HepG2 (cell line): ENCODE measurements at regions not wholly inside any gene's neighbourhood (a gene's known extent, or its start where the extent isn't known, plus 50 kb on each side); places are given as distances from the start of the nearest gene placed in this dataset.

ENCODE experiments used
- ATAC-seq: fragments of 200-7000 bp; cut with Tn5 transposase; 3 replicates; pipeline ENCODE4 v1.9.1; 2020; ENCODE audit warnings: mild to moderate bottlenecking, moderate library complexity
- BruUV-seq: library from RNA; stranded (reverse); fragments of 400-500 nt; replicated peaks from 2 replicates; lab custom pipeline; 2021; lab: Mats Ljungman, UMichigan
- CTCF ChIA-PET: fragments of 300-600 bp; formaldehyde crosslinking; extraction: SDS; loops from one replicate; lab custom pipeline; 2021; ENCODE audit warnings: low total read pairs, inconsistent platforms, low intra/inter-chr PET ratio; lab: Yijun Ruan, JAX
- POLR2A ChIA-PET: fragments of 350-600 bp; sonication (Branson Sonifier 250); formaldehyde crosslinking; loops from one replicate; lab custom pipeline; 2020; ENCODE audit warnings: antibody characterized with exemption, inconsistent platforms; lab: Yijun Ruan, JAX
- DNase-seq: peaks from one replicate; pipeline ENCODE4 v3.0.0-alpha.2; 2015; ENCODE audit warnings: low spot score
- FAIRE-seq: peaks from 3 replicates; lab custom pipeline; 2011; peaks lifted over from hg19 to GRCh38; lab: Jason Lieb, UNC
- H2AFZ ChIP-seq: one replicate; pipeline ENCODE4 v1.6.1; 2011; ENCODE audit warnings: low read length, inconsistent platforms
- H3K27ac ChIP-seq: fragments of 300-600 bp; 3 replicates; pipeline ENCODE4 v1.8.0; 2011; ENCODE audit warnings: mixed run types, mild to moderate bottlenecking, mixed read lengths, low read length, inconsistent platforms; ENCODE audit not compliant: insufficient read depth; ENCODE audit errors: extremely low read length
- H3K27me3 ChIP-seq, 2 experiments: fragments of 200-600 bp in 1 of 2; 2 replicates in 1 of 2; 3 replicates in 1 of 2; pipeline versions ENCODE4 v1.6.0 to v1.8.0; 2011; ENCODE audit warnings: low read length in 2 of 2, mild to moderate bottlenecking in 2 of 2, moderate library complexity in 2 of 2, inconsistent platforms in 1 of 2; ENCODE audit not compliant: insufficient read depth in 2 of 2, control insufficient read depth in 1 of 2
- H3K36me3 ChIP-seq, 2 experiments: fragments of 200-600 bp in 1 of 2; replicated peaks in 1 of 2; 2 replicates in 1 of 2; 3 replicates in 1 of 2; pipeline versions ENCODE4 v1.5.1 to v1.8.0; 2011; ENCODE audit warnings: low read length in 2 of 2, inconsistent platforms in 1 of 2; ENCODE audit not compliant: insufficient read depth in 2 of 2, control insufficient read depth in 1 of 2
- H3K4me1 ChIP-seq: 2 replicates; pipeline ENCODE4 v1.5.1; 2012; ENCODE audit warnings: low read length, inconsistent platforms; ENCODE audit not compliant: insufficient read depth
- H3K4me2 ChIP-seq: 2 replicates; pipeline ENCODE4 v1.6.0; 2011; ENCODE audit warnings: low read depth, low read length, inconsistent platforms
- H3K4me3 ChIP-seq, 3 experiments: fragments of 200-600 bp in 1 of 3; sonication (generic), shearing (Covaris generic) in 1 of 3; replicated peaks in 1 of 3; 2 replicates each; pipeline ENCODE4 v1.5.1; 2011 to 2016; ENCODE audit warnings: low read length in 3 of 3, inconsistent platforms in 2 of 3, low read depth in 2 of 3, mild to moderate bottlenecking in 2 of 3, control low read depth in 1 of 3, mixed read lengths in 1 of 3; ENCODE audit not compliant: insufficient read depth in 1 of 3
- H3K79me2 ChIP-seq: one replicate; pipeline ENCODE4 v1.6.1; 2011; ENCODE audit warnings: low read length, inconsistent platforms; ENCODE audit not compliant: insufficient read depth
- H3K9ac ChIP-seq: 2 replicates; pipeline ENCODE4 v1.6.0; 2011; ENCODE audit warnings: mild to moderate bottlenecking, low read depth, low read length, inconsistent platforms; ENCODE audit not compliant: insufficient read depth
- H3K9me3 ChIP-seq: 2 replicates; pipeline ENCODE4 v1.5.1; 2012; ENCODE audit warnings: mild to moderate bottlenecking, low read length
- H4K20me1 ChIP-seq: 2 replicates; pipeline ENCODE4 v1.6.0; 2011; ENCODE audit warnings: inconsistent platforms, mild to moderate bottlenecking, low read length, moderate library complexity; ENCODE audit not compliant: insufficient read depth
- CTCF ChIP-seq: sonication (generic); formaldehyde crosslinking; IDR thresholded peaks from 2 replicates; pipeline ENCODE4 v1.5.0; 2020; ENCODE audit warnings: mild to moderate bottlenecking, missing genetic modification reagents, moderate library complexity
- FOXP1 ChIP-seq, 2 experiments: fragments of 450-650 bp in 1 of 2; IDR thresholded peaks; 2 replicates each; pipeline ENCODE4 v1.6.1; 2017 to 2018; ENCODE audit warnings: antibody characterized with exemption in 1 of 2
- KDM5A ChIP-seq: fragments of 200-600 bp; sonication (generic); IDR thresholded peaks from 2 replicates; pipeline ENCODE4 v1.7.0; 2018; ENCODE audit warnings: antibody characterized with exemption, mild to moderate bottlenecking, low read length, borderline replicate concordance
- PTBP1 ChIP-seq: fragments of 200-400 bp; formaldehyde crosslinking; IDR thresholded peaks from 2 replicates; pipeline ENCODE4 v1.6.1; 2018; ENCODE audit warnings: low read length, low read depth; ENCODE audit not compliant: poor library complexity, severe bottlenecking
- TCF12 ChIP-seq, 2 experiments: fragments of 450-650 bp in 1 of 2; sonication (generic) in 1 of 2; formaldehyde crosslinking in 1 of 2; IDR thresholded peaks; 2 replicates each; pipeline versions ENCODE4 v1.6.1 to v1.8.0; 2017 to 2022; ENCODE audit warnings: antibody characterized with exemption in 1 of 2, mild to moderate bottlenecking in 1 of 2, missing genetic modification reagents in 1 of 2, moderate library complexity in 1 of 2
- WGBS: methylation state at CpG from one replicate; pipeline ENCODE4 v1.1.6; 2017; ENCODE audit warnings: low lambda C conversion rate; 5-methylcytosine and 5-hydroxymethylcytosine counted together
- in situ Hi-C: cut with HindIII; loops from 2 replicates; pipeline ENCODE4 v1.10.0; 2017; ENCODE audit warnings: low pct_unique_long_range_greater_than_20kb; ENCODE audit not compliant: extremely low pct_ligation_motif_present
- intact Hi-C: fragments of 100-400 bp; cut with micrococcal nuclease; formaldehyde crosslinking; loops from one replicate; pipeline ENCODE4 v1.10.0; 2022; ENCODE audit not compliant: unreplicated experiment

GRCh38 chr1:4980211-4980610 lies 325.8 kb downstream of the AJAP1 start:
- DNase-seq (no peak), ATAC-seq (no peak), FAIRE-seq (no peak)
- Histone ChIP-seq H2AFZ (no peak overlapping the region), H3K9ac (no peak overlapping the region), H3K27me3 (peaks cover 0 to 12% of the 10 kb centered on the region in 2 experiments; a peak in 2 of 5 replicates), H3K9me3 (no peaks in the 10 kb centered on the region; the same call in 1 of the 2 replicates), H3K4me1 (no peaks in the 10 kb centered on the region), H3K4me2 (no peak overlapping the region), H3K79me2 (no peaks in the 10 kb centered on the region), H3K36me3 (no peaks in the 10 kb centered on the region), H4K20me1 (no peaks in the 10 kb centered on the region), H3K4me3 (no peak overlapping the region), H3K27ac (no peak overlapping the region)
- in situ Hi-C loops: no loop called here
- TF ChIP-seq CTCF (no peak), KDM5A (no peak), TCF12 (IDR thresholded peaks at IDR 0.05) (no peak), TCF12 (CRISPR knock-in tag; IDR thresholded peaks at IDR 0.05) (no peak), FOXP1 (IDR thresholded peaks at IDR 0.05) (no peak), FOXP1 (CRISPR knock-in tag; IDR thresholded peaks at IDR 0.05) (no peak)
- WGBS: 32% methylated on average over 6 of the region's 6 CpGs
- intact Hi-C loops: no loop called here
- ChIA-PET POLR2A (no interaction called here), CTCF (no interaction called here)
- BruUV-seq: no TSS peak

- no peaks in the 10 kb centered on the region for H4K20me1 ChIP-seq
- H3K27ac ChIP-seq: no peak overlapping the region
- DNase-seq (no peak), ATAC-seq (no peak), FAIRE-seq (no peak)
- 36% methylated on average over 11 of the region's 19 CpGs for WGBS
- H3K4me2 ChIP-seq: no peak overlapping the region
- in situ Hi-C loops (no loop called here), intact Hi-C loops (no loop called here)
- H3K4me1 ChIP-seq: no peaks in the 10 kb centered on the region
- no peak overlapping the region for H3K9ac ChIP-seq
- POLR2A ChIA-PET: no interaction called here
- H3K9me3 ChIP-seq: no peaks in the 10 kb centered on the region
- peaks cover 0 to 15% of the 10 kb centered on the region in 2 experiments; a peak in 2 of 5 replicates for H3K27me3 ChIP-seq
- no peak for TF ChIP-seq PTBP1
- no peaks in the 10 kb centered on the region for H3K79me2 ChIP-seq
- no peak overlapping the region for H3K4me3 ChIP-seq
- H3K36me3 ChIP-seq: no peaks in the 10 kb centered on the region
- CTCF ChIA-PET: no interaction called here
- H2AFZ ChIP-seq: no peak overlapping the region
- BruUV-seq: no TSS peak
Observed at GRCh38 chr1:4978660-4979390, 324.4 kb downstream of the AJAP1 start.
